K562 (cell line): ENCODE measurements at regions not wholly inside any gene's neighbourhood (a gene's known extent, or its start where the extent isn't known, plus 50 kb on each side); places are given as distances from the start of the nearest gene placed in this dataset.

ENCODE experiments used
- ATAC-seq: fragments of 200-7000 bp; cut with Tn5 transposase; 3 replicates; pipeline ENCODE4 v1.9.1; 2020; ENCODE audit warnings: moderate library complexity
- BruUV-seq: library from RNA; stranded (reverse); fragments of 400-500 nt; replicated peaks from 2 replicates; lab custom pipeline; 2021; lab: Mats Ljungman, UMichigan
- CTCF ChIA-PET: fragments of 300-600 bp; formaldehyde crosslinking; extraction: SDS; loops from one replicate; lab custom pipeline; 2021; ENCODE audit warnings: low intra/inter-chr PET ratio; lab: Yijun Ruan, JAX
- POLR2A ChIA-PET: fragments of 300-600, 350-650 bp; sonication (Branson Sonifier 250); formaldehyde crosslinking; extraction: SDS; loops from one replicate; lab custom pipeline; 2021; ENCODE audit warnings: antibody characterized with exemption, inconsistent platforms; lab: Yijun Ruan, JAX
- DNase-seq, 4 experiments: peaks; one replicate each; pipeline versions ENCODE4 v3.0.0 to v3.0.0-alpha.2; 2011 to 2018; ENCODE audit warnings: low spot score in 3 of 4, mixed read lengths in 3 of 4; ENCODE audit errors: extremely low read depth in 1 of 4
- FAIRE-seq: peaks from 2 replicates; lab custom pipeline; 2011; peaks lifted over from hg19 to GRCh38; lab: Jason Lieb, UNC
- H2AFZ ChIP-seq: 2 replicates; pipeline ENCODE4 v1.6.0; 2011; ENCODE audit warnings: low read depth, low read length, control low read depth, inconsistent platforms
- H3K27ac ChIP-seq: fragments of 200-600 bp; 3 replicates; pipeline ENCODE4 v1.8.0; 2011; ENCODE audit warnings: low read depth, mild to moderate bottlenecking, control low read depth, inconsistent platforms, low read length, moderate library complexity, mixed read lengths; ENCODE audit errors: extremely low read depth
- H3K27me3 ChIP-seq, 2 experiments: fragments of 300-600 bp in 1 of 2; 2 replicates in 1 of 2; 3 replicates in 1 of 2; pipeline versions ENCODE4 v1.6.0 to v1.8.0; 2011; ENCODE audit warnings: inconsistent platforms in 2 of 2, low read length in 2 of 2, mild to moderate bottlenecking in 1 of 2, mixed read lengths in 1 of 2, moderate library complexity in 1 of 2; ENCODE audit not compliant: control insufficient read depth in 2 of 2, insufficient read depth in 2 of 2
- H3K36me3 ChIP-seq: fragments of 300-600 bp; 3 replicates; pipeline ENCODE4 v1.8.0; 2011; ENCODE audit warnings: mild to moderate bottlenecking, low read length, inconsistent platforms; ENCODE audit not compliant: control insufficient read depth, insufficient read depth
- H3K4me1 ChIP-seq, 2 experiments: fragments of 200-600 bp in 1 of 2; replicated peaks in 1 of 2; 2 replicates in 1 of 2; 3 replicates in 1 of 2; pipeline versions ENCODE4 v1.5.1 to v1.8.0; 2011; ENCODE audit warnings: inconsistent platforms in 2 of 2, low read length in 2 of 2, mild to moderate bottlenecking in 1 of 2, mixed read lengths in 1 of 2, moderate library complexity in 1 of 2; ENCODE audit not compliant: control insufficient read depth in 2 of 2, insufficient read depth in 2 of 2
- H3K4me2 ChIP-seq: 2 replicates; pipeline ENCODE4 v1.6.1; 2011; ENCODE audit warnings: low read length, control low read depth, inconsistent platforms, mixed read lengths; ENCODE audit not compliant: insufficient read depth
- H3K4me3 ChIP-seq: fragments of 200-600 bp; sonication (generic), shearing (Covaris generic); 2 replicates; pipeline ENCODE4 v1.5.1; 2016; ENCODE audit warnings: control low read depth, inconsistent platforms
- H3K79me2 ChIP-seq: fragments of 200-600 bp; 3 replicates; pipeline ENCODE4 v1.8.0; 2011; ENCODE audit warnings: low read length, inconsistent platforms; ENCODE audit not compliant: control insufficient read depth, insufficient read depth
- H3K9ac ChIP-seq, 2 experiments: 2 replicates each; pipeline versions ENCODE4 v1.6.0 to v1.6.1; 2011; ENCODE audit warnings: low read depth in 2 of 2, low read length in 2 of 2, control low read depth in 1 of 2, inconsistent platforms in 1 of 2, mild to moderate bottlenecking in 1 of 2, mixed read lengths in 1 of 2; ENCODE audit not compliant: insufficient read depth in 1 of 2
- H3K9me1 ChIP-seq: one replicate; pipeline ENCODE4 v1.6.0; 2011; ENCODE audit warnings: inconsistent platforms, mild to moderate bottlenecking, low read length, moderate library complexity; ENCODE audit not compliant: control insufficient read depth, insufficient read depth
- H3K9me3 ChIP-seq: replicated peaks from 2 replicates; pipeline ENCODE4 v1.5.1; 2011; ENCODE audit warnings: low read depth, low read length, inconsistent platforms; ENCODE audit not compliant: control insufficient read depth, insufficient read depth
- H4K20me1 ChIP-seq: replicated peaks from 2 replicates; pipeline ENCODE4 v1.6.1; 2011; ENCODE audit warnings: low read length, inconsistent platforms, mixed read lengths; ENCODE audit not compliant: control insufficient read depth, insufficient read depth
- ATF7 ChIP-seq: fragments of 450-650 bp; IDR thresholded peaks from 2 replicates; pipeline ENCODE4 v1.7.1; 2014; ENCODE audit warnings: mild to moderate bottlenecking, moderate library complexity
- CTCF ChIP-seq, 3 experiments: IDR thresholded peaks in 2 of 3; conservative IDR thresholded peaks in 1 of 3; 2 replicates each; pipeline ENCODE4 v1.5.1; 2011 to 2012; ENCODE audit warnings: low read length in 3 of 3, mild to moderate bottlenecking in 3 of 3, control low read depth in 2 of 3, improper control_type of control experiment in 1 of 3, inconsistent platforms in 1 of 3, low read depth in 1 of 3, mixed read lengths in 1 of 3, moderate library complexity in 1 of 3; ENCODE audit not compliant: insufficient read depth in 2 of 3
- JUNB ChIP-seq: fragments of 450-650 bp; formaldehyde crosslinking; conservative IDR thresholded peaks from 2 replicates; pipeline ENCODE4 v1.4.0; 2020; ENCODE audit warnings: mild to moderate bottlenecking
- PCBP1 ChIP-seq: fragments of 200-400 bp; formaldehyde crosslinking; IDR thresholded peaks from 2 replicates; pipeline ENCODE4 v1.6.1; 2018; ENCODE audit warnings: mild to moderate bottlenecking, low read depth, low read length; ENCODE audit not compliant: poor library complexity, severe bottlenecking
- RAD21 ChIP-seq, 2 experiments: fragments of 250-450 bp in 1 of 2; fragments of 450-650 bp in 1 of 2; sonication (Bioruptor Pico) in 1 of 2; formaldehyde crosslinking in 1 of 2; IDR thresholded peaks in 1 of 2; conservative IDR thresholded peaks in 1 of 2; 2 replicates each; pipeline versions ENCODE4 v1.4.0 to v1.8.0; 2020 to 2022; ENCODE audit warnings: mild to moderate bottlenecking in 2 of 2, moderate library complexity in 1 of 2
- ZNF551 ChIP-seq: fragments of 250-450 bp; sonication (Bioruptor Pico); IDR thresholded peaks from 2 replicates; pipeline ENCODE4 v1.5.0; 2021; ENCODE audit warnings: mild to moderate bottlenecking, moderate library complexity
- ZNF695 ChIP-seq: fragments of 450-650 bp; formaldehyde crosslinking; IDR thresholded peaks from 2 replicates; pipeline ENCODE4 v1.4.0; 2020; ENCODE audit warnings: mild to moderate bottlenecking, moderate library complexity
- ZNF699 ChIP-seq: fragments of 250-450 bp; sonication (Bioruptor Pico); IDR thresholded peaks from 2 replicates; pipeline ENCODE4 v1.8.0; 2021; ENCODE audit warnings: mild to moderate bottlenecking, moderate library complexity; ENCODE audit not compliant: insufficient replicate concordance
- WGBS: fragments of 100-300 bp; shearing (Covaris generic); methylation state at CpG from one replicate; pipeline ENCODE4 v1.1.6; 2016; ENCODE audit warnings: low coverage, mixed read lengths; ENCODE audit not compliant: insufficient coverage; ENCODE audit errors: missing lambda C conversion rate; 5-methylcytosine and 5-hydroxymethylcytosine counted together
- in situ Hi-C: fragments of 300-500 bp; cut with MboI; formaldehyde crosslinking; loops from 4 replicates; pipeline ENCODE4 v1.15.0; 2018; ENCODE audit warnings: inconsistent platforms, mixed read lengths
- intact Hi-C: fragments of 100-400 bp; cut with micrococcal nuclease; formaldehyde crosslinking; loops from 2 replicates; pipeline ENCODE4 v1.14.2; 2022

GRCh38 chr4:163048447-163048846, 118.2 kb downstream of the NAF1 start (continued):
- TF ChIP-seq ZNF699 (CRISPR knock-in tag): no peak
- no peak for TF ChIP-seq ZNF551 (CRISPR knock-in tag)
- TF ChIP-seq PCBP1: no peak
- no peak for TF ChIP-seq ZNF695 (CRISPR knock-in tag)
- peak; percentile 57 to 66 (median 64) for TF ChIP-seq CTCF (IDR thresholded peaks at IDR 0.05 in 2 of 3, conservative IDR thresholded peaks at IDR 0.05 in 1 of 3; ENCODE audit: insufficient read depth in 2 of 3, low read depth in 1 of 3, low read length in 3 of 3)
- TF ChIP-seq RAD21 (CRISPR knock-in tag; conservative IDR thresholded peaks at IDR 0.05 in 1 of 2, IDR thresholded peaks at IDR 0.05 in 1 of 2): peak; percentile 53 to 69

GRCh38 chr4:163042306-163042705, 124.4 kb downstream of the NAF1 start:
- Histone ChIP-seq H3K9me3 (no peaks in the 10 kb centered on the region), H3K27ac (no peak overlapping the region), H3K4me3 (no peak overlapping the region), H3K4me1 (no peaks in the 10 kb centered on the region), H2AFZ (no peak overlapping the region), H3K27me3 (no peaks in the 10 kb centered on the region), H3K79me2 (no peaks in the 10 kb centered on the region), H3K36me3 (no peaks in the 10 kb centered on the region), H4K20me1 (no peaks in the 10 kb centered on the region), H3K9me1 (no peaks in the 10 kb centered on the region), H3K9ac (no peak overlapping the region), H3K4me2 (no peak overlapping the region)
- in situ Hi-C loops: no loop called here
- 2% methylated on average over 3 of the region's 3 CpGs for WGBS
- ChIA-PET POLR2A (no interaction called here), CTCF (no interaction called here)
- no peak for TF ChIP-seq ATF7
- no peak for TF ChIP-seq JUNB
- FAIRE-seq: no peak
- intact Hi-C loops: no loop called here
- no TSS peak for BruUV-seq
- no peak for ATAC-seq
- no peak for DNase-seq
